SK-N-SH treated with all-trans-retinoic acid at 6 μM for 48 hours (cell line): ENCODE measurements at regions not wholly inside any gene's neighbourhood (a gene's known extent, or its start where the extent isn't known, plus 50 kb on each side); places are given as distances from the start of the nearest gene placed in this dataset.

Source experiments
- ATAC-seq: fragments of 200-7000 bp; cut with Tn5 transposase; 3 replicates; pipeline ENCODE4 v1.9.1; 2020; ENCODE audit warnings: mild to moderate bottlenecking, moderate library complexity
- ARNTL ChIP-seq: fragments of 450-650 bp; formaldehyde crosslinking; IDR thresholded peaks from 2 replicates; pipeline ENCODE4 v1.5.0; 2020; ENCODE audit warnings: low read depth, mild to moderate bottlenecking, moderate library complexity, borderline replicate concordance
- CREB5 ChIP-seq: fragments of 250-450 bp; sonication (Bioruptor Pico); IDR thresholded peaks from 2 replicates; pipeline ENCODE4 v1.5.1; 2020; ENCODE audit warnings: low read depth, mild to moderate bottlenecking, moderate library complexity
- CSDC2 ChIP-seq: fragments of 250-450 bp; sonication (Bioruptor Pico); IDR thresholded peaks from 2 replicates; pipeline ENCODE4 v1.5.0; 2020; ENCODE audit warnings: mild to moderate bottlenecking, moderate library complexity
- CSRNP3 ChIP-seq: fragments of 250-450 bp; sonication (Bioruptor Pico); IDR thresholded peaks from 2 replicates; pipeline ENCODE4 v1.5.1; 2021; ENCODE audit warnings: mild to moderate bottlenecking, moderate library complexity
- ESRRG ChIP-seq: fragments of 250-450 bp; sonication (Bioruptor Pico); IDR thresholded peaks from 2 replicates; pipeline ENCODE4 v1.6.1; 2021; ENCODE audit warnings: mild to moderate bottlenecking
- GLIS3 ChIP-seq: fragments of 250-450 bp; sonication (Bioruptor Pico); IDR thresholded peaks from 2 replicates; pipeline ENCODE4 v1.5.0; 2020; ENCODE audit warnings: mild to moderate bottlenecking, moderate library complexity
- ISL1 ChIP-seq: fragments of 250-450 bp; sonication (Bioruptor Pico); IDR thresholded peaks from 2 replicates; pipeline ENCODE4 v2.1.2; 2022; ENCODE audit warnings: mild to moderate bottlenecking, moderate library complexity
- OSR1 ChIP-seq: fragments of 250-450 bp; sonication (Bioruptor Pico); IDR thresholded peaks from 2 replicates; pipeline ENCODE4 v1.8.0; 2022; ENCODE audit warnings: moderate library complexity, mild to moderate bottlenecking, inconsistent platforms
- PATZ1 ChIP-seq: fragments of 250-450 bp; sonication (Bioruptor Pico); IDR thresholded peaks from 2 replicates; pipeline ENCODE4 v1.8.0; 2020; ENCODE audit warnings: mild to moderate bottlenecking, moderate library complexity, borderline replicate concordance
- PPARA ChIP-seq: fragments of 250-450 bp; sonication (Bioruptor Pico); IDR thresholded peaks from 2 replicates; pipeline ENCODE4 v1.5.0; 2020; ENCODE audit warnings: mild to moderate bottlenecking, borderline replicate concordance
- RARB ChIP-seq: fragments of 250-450 bp; sonication (Bioruptor Pico); IDR thresholded peaks from 2 replicates; pipeline ENCODE4 v1.8.0; 2021; ENCODE audit warnings: mild to moderate bottlenecking, moderate library complexity
- SNAI2 ChIP-seq: fragments of 250-450 bp; sonication (Bioruptor Pico); IDR thresholded peaks from 2 replicates; pipeline ENCODE4 v1.5.0; 2020; ENCODE audit warnings: mild to moderate bottlenecking, moderate library complexity
- TCF4 ChIP-seq: fragments of 250-450 bp; sonication (Bioruptor Pico); IDR thresholded peaks from 2 replicates; pipeline ENCODE4 v1.8.0; 2021; ENCODE audit warnings: mild to moderate bottlenecking, moderate library complexity, borderline replicate concordance
- TOX ChIP-seq: fragments of 250-450 bp; sonication (Bioruptor Pico); IDR thresholded peaks from 2 replicates; pipeline ENCODE4 v1.8.0; 2021; ENCODE audit warnings: mild to moderate bottlenecking, moderate library complexity, borderline replicate concordance
- TSHZ2 ChIP-seq: fragments of 250-450 bp; sonication (Bioruptor Pico); IDR thresholded peaks from 2 replicates; pipeline ENCODE4 v1.5.0; 2020; ENCODE audit warnings: mild to moderate bottlenecking, moderate library complexity
- ZC3H10 ChIP-seq: fragments of 250-450 bp; sonication (Bioruptor Pico); IDR thresholded peaks from 2 replicates; pipeline ENCODE4 v1.5.1; 2021; ENCODE audit warnings: mild to moderate bottlenecking, moderate library complexity
- ZFP30 ChIP-seq: fragments of 450-650 bp; formaldehyde crosslinking; IDR thresholded peaks from 2 replicates; pipeline ENCODE4 v1.5.0; 2022; ENCODE audit warnings: mild to moderate bottlenecking, moderate library complexity
- ZNF565 ChIP-seq: fragments of 450-650 bp; formaldehyde crosslinking; conservative IDR thresholded peaks from 2 replicates; pipeline ENCODE4 v1.5.0; 2020; ENCODE audit warnings: low read depth, mild to moderate bottlenecking, moderate library complexity
- ZNF8 ChIP-seq: fragments of 450-650 bp; formaldehyde crosslinking; IDR thresholded peaks from 2 replicates; pipeline ENCODE4 v1.5.0; 2020; ENCODE audit warnings: mild to moderate bottlenecking, moderate library complexity

- TF ChIP-seq CREB5: no peak
- TF ChIP-seq GLIS3 (CRISPR knock-in tag): no peak
- no peak for TF ChIP-seq ZNF8
- no peak for TF ChIP-seq ZFP30 (CRISPR knock-in tag)
- no peak for TF ChIP-seq ZNF565
- TF ChIP-seq ARNTL: no peak
Observed at GRCh38 chr6:140046016-140046632, 671.7 kb upstream of the CITED2 start (continued).

- ATAC-seq: no peak
- TF ChIP-seq CSRNP3 (no peak), SNAI2 (no peak), GLIS3 (CRISPR knock-in tag) (no peak), ESRRG (CRISPR knock-in tag) (no peak), TCF4 (CRISPR knock-in tag) (no peak), PATZ1 (CRISPR knock-in tag) (no peak), ZC3H10 (no peak)
Observed at GRCh38 chr6:140045116-140045515, 670.7 kb upstream of the CITED2 start.

GRCh38 chr6:140044626-140045025, 670.2 kb upstream of the CITED2 start:
- no peak for TF ChIP-seq PPARA
- TF ChIP-seq ISL1 (CRISPR knock-in tag): no peak
- TF ChIP-seq OSR1 (CRISPR knock-in tag): no peak
- TF ChIP-seq RARB (CRISPR knock-in tag): no peak
- no peak for TF ChIP-seq ZFP30 (CRISPR knock-in tag)
- no peak for TF ChIP-seq TOX (CRISPR knock-in tag)
- TF ChIP-seq CSRNP3: no peak
- no peak for TF ChIP-seq ZNF8
- no peak for TF ChIP-seq TSHZ2
- no peak for TF ChIP-seq TCF4 (CRISPR knock-in tag)
- TF ChIP-seq PATZ1 (CRISPR knock-in tag): no peak
- no peak for TF ChIP-seq ESRRG (CRISPR knock-in tag)
- TF ChIP-seq CSDC2 (CRISPR knock-in tag): no peak
- no peak for TF ChIP-seq GLIS3 (CRISPR knock-in tag)
- no peak for TF ChIP-seq ZNF565
- ATAC-seq: no peak
